ENCODE measurements at regions not wholly inside any gene's neighbourhood (a gene's known extent, or its start where the extent isn't known, plus 50 kb on each side); places are given as distances from the start of the nearest gene placed in this dataset.

DNA sequence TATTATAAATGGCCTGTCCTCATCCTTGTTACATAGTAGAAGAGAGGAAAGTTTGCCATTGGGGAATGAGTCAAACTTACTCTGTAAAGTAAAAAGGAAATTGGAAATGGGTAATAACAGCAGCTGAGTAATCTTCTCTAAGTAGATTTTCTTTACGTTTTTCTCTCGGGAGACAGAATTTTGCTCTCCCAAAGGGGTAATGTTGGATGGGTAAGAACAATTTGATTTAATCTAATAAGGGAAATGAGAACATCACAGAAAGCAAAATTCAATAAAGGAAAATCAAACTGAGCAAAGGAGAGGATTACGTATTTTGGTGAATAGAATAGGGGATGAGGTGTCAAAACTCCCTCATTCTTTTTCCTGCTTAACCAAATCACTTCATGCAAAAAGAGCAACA is 283.1 kb upstream of the FOXG1 start:
- TF ChIP-seq, protein P1, sequence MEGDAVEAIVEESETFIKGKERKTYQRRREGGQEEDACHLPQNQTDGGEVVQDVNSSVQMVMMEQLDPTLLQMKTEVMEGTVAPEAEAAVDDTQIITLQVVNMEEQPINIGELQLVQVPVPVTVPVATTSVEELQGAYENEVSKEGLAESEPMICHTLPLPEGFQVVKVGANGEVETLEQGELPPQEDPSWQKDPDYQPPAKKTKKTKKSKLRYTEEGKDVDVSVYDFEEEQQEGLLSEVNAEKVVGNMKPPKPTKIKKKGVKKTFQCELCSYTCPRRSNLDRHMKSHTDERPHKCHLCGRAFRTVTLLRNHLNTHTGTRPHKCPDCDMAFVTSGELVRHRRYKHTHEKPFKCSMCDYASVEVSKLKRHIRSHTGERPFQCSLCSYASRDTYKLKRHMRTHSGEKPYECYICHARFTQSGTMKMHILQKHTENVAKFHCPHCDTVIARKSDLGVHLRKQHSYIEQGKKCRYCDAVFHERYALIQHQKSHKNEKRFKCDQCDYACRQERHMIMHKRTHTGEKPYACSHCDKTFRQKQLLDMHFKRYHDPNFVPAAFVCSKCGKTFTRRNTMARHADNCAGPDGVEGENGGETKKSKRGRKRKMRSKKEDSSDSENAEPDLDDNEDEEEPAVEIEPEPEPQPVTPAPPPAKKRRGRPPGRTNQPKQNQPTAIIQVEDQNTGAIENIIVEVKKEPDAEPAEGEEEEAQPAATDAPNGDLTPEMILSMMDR (IDR thresholded peaks at IDR 0.05; ENCODE audit: insufficient read depth, low read depth, low read length), result no peak
- TF ChIP-seq EZH2 (IDR thresholded peaks at IDR 0.05; ENCODE audit: insufficient read depth, low read length), result no peak
- Mint-ChIP-seq H3K27me3 (ENCODE audit: low read depth, unreplicated experiment) (no peaks in the 10 kb centered on the region), H3K27ac (ENCODE audit: unreplicated experiment) (no peak overlapping the region), H3K36me3 (ENCODE audit: low read depth, unreplicated experiment) (no peaks in the 10 kb centered on the region), H3K4me3 (ENCODE audit: unreplicated experiment) (no peak overlapping the region), H3K4me1 (ENCODE audit: low read depth, unreplicated experiment) (no peaks in the 10 kb centered on the region), H3K9me3 (ENCODE audit: unreplicated experiment) (no peaks in the 10 kb centered on the region)
- H4K20me1 ChIP-seq (ENCODE audit: insufficient read depth, low read length), result no peaks in the 10 kb centered on the region
- no peaks in the 10 kb centered on the region for H3K79me2 ChIP-seq (ENCODE audit: insufficient read depth, low read length)
- no peak for FAIRE-seq
- no peak overlapping the region for H2AFZ ChIP-seq (ENCODE audit: low read depth, low read length)
- H3K9me3 ChIP-seq (ENCODE audit: insufficient read depth, low read depth, low read length), result no peaks in the 10 kb centered on the region
- no peaks in the 10 kb centered on the region for H3K27me3 ChIP-seq (ENCODE audit: insufficient read depth, low read length)
- H3K36me3 ChIP-seq (ENCODE audit: insufficient read depth, low read length), result no peaks in the 10 kb centered on the region
- H3K9ac ChIP-seq (ENCODE audit: low read length), result no peak overlapping the region
- no peak overlapping the region for H3K27ac ChIP-seq (ENCODE audit: low read depth, low read length)
- H3K4me2 ChIP-seq (ENCODE audit: low read length), result no peak overlapping the region
- no peak for DNase-seq (ENCODE audit: low read depth)
- no peak overlapping the region for H3K4me3 ChIP-seq (ENCODE audit: insufficient read depth, low read depth, low read length)
- no peaks in the 10 kb centered on the region for H3K4me1 ChIP-seq (ENCODE audit: insufficient read depth, low read length)

- no peaks in the 10 kb centered on the region for H3K4me1 Mint-ChIP-seq (ENCODE audit: low read depth, unreplicated experiment)
- TF ChIP-seq EZH2 (IDR thresholded peaks at IDR 0.05; ENCODE audit: insufficient read depth, low read length), result no peak
- TF ChIP-seq, protein P1 (IDR thresholded peaks at IDR 0.05; ENCODE audit: insufficient read depth, low read depth, low read length), result no peak
- H3K36me3 ChIP-seq (ENCODE audit: insufficient read depth, low read length), result no peaks in the 10 kb centered on the region
- no peaks in the 10 kb centered on the region for H4K20me1 ChIP-seq (ENCODE audit: insufficient read depth, low read length)
- no peaks in the 10 kb centered on the region for H3K4me1 ChIP-seq (ENCODE audit: insufficient read depth, low read length)
- H3K27ac Mint-ChIP-seq (ENCODE audit: unreplicated experiment), result no peak overlapping the region
- H3K27me3 ChIP-seq (ENCODE audit: insufficient read depth, low read length), result no peaks in the 10 kb centered on the region
- FAIRE-seq, result no peak
- no peaks in the 10 kb centered on the region for H3K79me2 ChIP-seq (ENCODE audit: insufficient read depth, low read length)
- no peak overlapping the region for H3K4me3 Mint-ChIP-seq (ENCODE audit: unreplicated experiment)
- H3K9me3 Mint-ChIP-seq (ENCODE audit: unreplicated experiment), result no peaks in the 10 kb centered on the region
- no peaks in the 10 kb centered on the region for H3K27me3 Mint-ChIP-seq (ENCODE audit: low read depth, unreplicated experiment)
- no peak overlapping the region for H2AFZ ChIP-seq (ENCODE audit: low read depth, low read length)
- H3K4me3 ChIP-seq (ENCODE audit: insufficient read depth, low read depth, low read length), result no peak overlapping the region
- DNase-seq (ENCODE audit: low read depth), result no peak
- H3K36me3 Mint-ChIP-seq (ENCODE audit: low read depth, unreplicated experiment), result no peaks in the 10 kb centered on the region
- no peak overlapping the region for H3K27ac ChIP-seq (ENCODE audit: low read depth, low read length)
- H3K4me2 ChIP-seq (ENCODE audit: low read length), result no peak overlapping the region
- H3K9ac ChIP-seq (ENCODE audit: low read length), result no peak overlapping the region
- H3K9me3 ChIP-seq (ENCODE audit: insufficient read depth, low read depth, low read length), result no peaks in the 10 kb centered on the region
Observed at GRCh38 chr14:28488684-28489083, 277.9 kb upstream of the FOXG1 start.

GRCh38 chr14:28493516-28493915 is 273.1 kb upstream of the FOXG1 start:
- DNase-seq (ENCODE audit: low read depth), result no peak
- Histone ChIP-seq H4K20me1 (ENCODE audit: insufficient read depth, low read length) (no peaks in the 10 kb centered on the region), H3K9me3 (ENCODE audit: insufficient read depth, low read depth, low read length) (no peaks in the 10 kb centered on the region), H3K4me3 (ENCODE audit: insufficient read depth, low read depth, low read length) (no peak overlapping the region), H3K4me1 (ENCODE audit: insufficient read depth, low read length) (no peaks in the 10 kb centered on the region), H3K36me3 (ENCODE audit: insufficient read depth, low read length) (no peaks in the 10 kb centered on the region), H3K4me2 (ENCODE audit: low read length) (no peak overlapping the region), H3K79me2 (ENCODE audit: insufficient read depth, low read length) (no peaks in the 10 kb centered on the region), H3K27ac (ENCODE audit: low read depth, low read length) (no peak overlapping the region), H3K27me3 (ENCODE audit: insufficient read depth, low read length) (no peaks in the 10 kb centered on the region), H3K9ac (ENCODE audit: low read length) (no peak overlapping the region), H2AFZ (ENCODE audit: low read depth, low read length) (no peak overlapping the region)
- H3K27me3 Mint-ChIP-seq (ENCODE audit: low read depth, unreplicated experiment), result no peaks in the 10 kb centered on the region
- no peaks in the 10 kb centered on the region for H3K9me3 Mint-ChIP-seq (ENCODE audit: unreplicated experiment)
- H3K4me3 Mint-ChIP-seq (ENCODE audit: unreplicated experiment), result no peak overlapping the region
- TF ChIP-seq, protein P1 (IDR thresholded peaks at IDR 0.05; ENCODE audit: insufficient read depth, low read depth, low read length), result no peak
- TF ChIP-seq EZH2 (IDR thresholded peaks at IDR 0.05; ENCODE audit: insufficient read depth, low read length), result no peak
- H3K36me3 Mint-ChIP-seq (ENCODE audit: low read depth, unreplicated experiment), result no peaks in the 10 kb centered on the region
- no peak for FAIRE-seq
- no peak overlapping the region for H3K27ac Mint-ChIP-seq (ENCODE audit: unreplicated experiment)
- H3K4me1 Mint-ChIP-seq (ENCODE audit: low read depth, unreplicated experiment), result no peaks in the 10 kb centered on the region
